HEK293 (cell line): ENCODE measurements at regions not wholly inside any gene's neighbourhood (a gene's known extent, or its start where the extent isn't known, plus 50 kb on each side); places are given as distances from the start of the nearest gene placed in this dataset.

ENCODE experiments used
- CTCF ChIA-PET: fragments of 350-600 bp; formaldehyde crosslinking; extraction: SDS; loops from one replicate; lab custom pipeline; 2021; ENCODE audit warnings: antibody characterized with exemption; lab: Yijun Ruan, JAX
- POLR2A ChIA-PET: fragments of 300-600 bp; formaldehyde crosslinking; extraction: SDS; loops from one replicate; lab custom pipeline; 2020; ENCODE audit warnings: antibody characterized with exemption, inconsistent platforms; lab: Yijun Ruan, JAX
- H3K27ac ChIP-seq: fragments of 200-500 bp; sonication (Bioruptor generic); 2 replicates; pipeline ENCODE4 v1.5.1; 2014; ENCODE audit warnings: low read depth, low read length, control low read depth, inconsistent platforms; ENCODE audit errors: extremely low read depth
- H3K36me3 ChIP-seq, 2 experiments: fragments of 200-500 bp in 1 of 2; sonication (Bioruptor generic) in 1 of 2; 1 replicate in 1 of 2; 2 replicates in 1 of 2; pipeline ENCODE4 v1.5.1; 2014 to 2017; ENCODE audit warnings: inconsistent platforms in 2 of 2, low read length in 2 of 2; ENCODE audit not compliant: control insufficient read depth in 2 of 2, insufficient read depth in 1 of 2
- H3K4me1 ChIP-seq: fragments of 200-500 bp; sonication (Bioruptor generic); 2 replicates; pipeline ENCODE4 v1.5.1; 2014; ENCODE audit warnings: mild to moderate bottlenecking, low read length, inconsistent platforms; ENCODE audit not compliant: control insufficient read depth, insufficient read depth
- H3K4me3 ChIP-seq: 2 replicates; pipeline ENCODE4 v1.5.1; 2011; ENCODE audit warnings: low read depth, mild to moderate bottlenecking, control low read depth, low read length, moderate library complexity
- H3K9me3 ChIP-seq: fragments of 200-500 bp; sonication (Bioruptor generic); 2 replicates; pipeline ENCODE4 v1.5.1; 2014; ENCODE audit warnings: low read depth, low read length, inconsistent platforms; ENCODE audit not compliant: control insufficient read depth, insufficient read depth
- GLI2 ChIP-seq: fragments of 450-650 bp; formaldehyde crosslinking; IDR thresholded peaks from 2 replicates; pipeline ENCODE4; 2017; ENCODE audit warnings: missing biosample characterization, missing genetic modification characterization, low read depth, borderline replicate concordance
- KLF1 ChIP-seq: fragments of 450-650 bp; formaldehyde crosslinking; IDR thresholded peaks from 2 replicates; pipeline ENCODE4 v1.5.1; 2016; ENCODE audit warnings: missing biosample characterization, missing genetic modification characterization
- KLF8 ChIP-seq: fragments of 450-650 bp; formaldehyde crosslinking; IDR thresholded peaks from 2 replicates; pipeline ENCODE4 v1.5.1; 2016; ENCODE audit warnings: missing biosample characterization, missing genetic modification characterization
- MZF1 ChIP-seq: fragments of 450-650 bp; formaldehyde crosslinking; IDR thresholded peaks from 2 replicates; pipeline ENCODE4 v1.5.1; 2017; ENCODE audit warnings: missing biosample characterization, missing genetic modification characterization, borderline replicate concordance
- SETDB1 ChIP-seq: IDR thresholded peaks from one replicate; pipeline ENCODE4 v1.6.1; 2017; ENCODE audit warnings: mild to moderate bottlenecking, low read length, moderate library complexity, mixed read lengths; ENCODE audit not compliant: insufficient read length
- SP7 ChIP-seq: fragments of 450-650 bp; formaldehyde crosslinking; IDR thresholded peaks from 2 replicates; pipeline ENCODE4 v1.5.1; 2016; ENCODE audit warnings: missing biosample characterization, missing genetic modification characterization
- WT1 ChIP-seq: fragments of 450-650 bp; formaldehyde crosslinking; IDR thresholded peaks from 2 replicates; pipeline ENCODE4 v1.5.1; 2016; ENCODE audit warnings: missing biosample characterization, missing genetic modification characterization
- ZNF132 ChIP-seq: fragments of 450-650 bp; formaldehyde crosslinking; IDR thresholded peaks from 2 replicates; pipeline ENCODE4 v1.5.1; 2017; ENCODE audit warnings: missing biosample characterization, missing genetic modification characterization, borderline replicate concordance
- ZNF140 ChIP-seq: fragments of 450-650 bp; formaldehyde crosslinking; IDR thresholded peaks from 2 replicates; pipeline ENCODE4 v1.5.1; 2016; ENCODE audit warnings: missing biosample characterization, missing genetic modification characterization
- ZNF16 ChIP-seq: fragments of 450-650 bp; formaldehyde crosslinking; IDR thresholded peaks from 2 replicates; pipeline ENCODE4 v1.5.1; 2016; ENCODE audit warnings: low read depth, missing biosample characterization, missing genetic modification characterization
- ZNF37A ChIP-seq: fragments of 450-650 bp; IDR thresholded peaks from 2 replicates; pipeline ENCODE4 v1.5.1; 2018; ENCODE audit warnings: missing biosample characterization, missing genetic modification characterization
- ZNF416 ChIP-seq: fragments of 450-650 bp; formaldehyde crosslinking; IDR thresholded peaks from 2 replicates; pipeline ENCODE4 v1.5.1; 2016; ENCODE audit warnings: missing biosample characterization, missing genetic modification characterization
- ZNF423 ChIP-seq: fragments of 450-650 bp; formaldehyde crosslinking; IDR thresholded peaks from 2 replicates; pipeline ENCODE4 v1.5.1; 2016; ENCODE audit warnings: missing biosample characterization, missing genetic modification characterization
- ZNF501 ChIP-seq: fragments of 450-650 bp; formaldehyde crosslinking; IDR thresholded peaks from 2 replicates; pipeline ENCODE4 v1.5.1; 2016; ENCODE audit warnings: missing biosample characterization, missing genetic modification characterization
- ZNF529 ChIP-seq: fragments of 450-650 bp; formaldehyde crosslinking; IDR thresholded peaks from 2 replicates; pipeline ENCODE4 v1.5.1; 2017; ENCODE audit warnings: missing genetic modification characterization, missing biosample characterization; ENCODE audit not compliant: insufficient replicate concordance
- ZNF530 ChIP-seq: fragments of 450-650 bp; formaldehyde crosslinking; IDR thresholded peaks from 2 replicates; pipeline ENCODE4 v1.5.1; 2016; ENCODE audit warnings: low read depth, missing biosample characterization, missing genetic modification characterization
- ZNF571 ChIP-seq: fragments of 450-650 bp; formaldehyde crosslinking; IDR thresholded peaks from 2 replicates; pipeline ENCODE4 v1.5.0; 2017; ENCODE audit warnings: missing biosample characterization, missing genetic modification characterization
- ZNF623 ChIP-seq: fragments of 450-650 bp; formaldehyde crosslinking; IDR thresholded peaks from 2 replicates; pipeline ENCODE4 v1.5.1; 2016; ENCODE audit warnings: missing biosample characterization, missing genetic modification characterization
- ZNF654 ChIP-seq: fragments of 450-650 bp; formaldehyde crosslinking; IDR thresholded peaks from 2 replicates; pipeline ENCODE4 v1.5.1; 2016; ENCODE audit warnings: low read depth, missing biosample characterization, missing genetic modification characterization
- ZNF658 ChIP-seq: fragments of 450-650 bp; formaldehyde crosslinking; IDR thresholded peaks from 2 replicates; pipeline ENCODE4; 2016; ENCODE audit warnings: missing biosample characterization, missing genetic modification characterization
- ZNF791 ChIP-seq: fragments of 450-650 bp; formaldehyde crosslinking; IDR thresholded peaks from 2 replicates; pipeline ENCODE4 v1.5.1; 2016; ENCODE audit warnings: missing biosample characterization, missing genetic modification characterization
- ZNF792 ChIP-seq: fragments of 450-650 bp; formaldehyde crosslinking; IDR thresholded peaks from 2 replicates; pipeline ENCODE4 v1.5.1; 2016; ENCODE audit warnings: missing biosample characterization, missing genetic modification characterization
- ZNF830 ChIP-seq: fragments of 450-650 bp; IDR thresholded peaks from 2 replicates; pipeline ENCODE4 v1.5.0; 2018; ENCODE audit warnings: missing biosample characterization, missing genetic modification characterization, low read depth, mild to moderate bottlenecking, moderate library complexity
- ZXDB ChIP-seq: fragments of 450-650 bp; formaldehyde crosslinking; IDR thresholded peaks from 2 replicates; pipeline ENCODE4 v1.5.1; 2016; ENCODE audit warnings: missing biosample characterization, missing genetic modification characterization
- TF ChIP-seq, protein P1 (sequence below): sonication (generic); formaldehyde crosslinking; IDR thresholded peaks from 2 replicates; pipeline ENCODE4 v1.8.1; 2022; ENCODE audit warnings: mild to moderate bottlenecking, moderate library complexity, missing genetic modification reagents
- TF ChIP-seq, protein P2 (sequence below): fragments of 450-650 bp; formaldehyde crosslinking; IDR thresholded peaks from 2 replicates; pipeline ENCODE4 v1.5.1; 2016; ENCODE audit warnings: missing biosample characterization, missing genetic modification characterization
- TF ChIP-seq, protein P3 (sequence below): fragments of 450-650 bp; formaldehyde crosslinking; IDR thresholded peaks from 2 replicates; pipeline ENCODE4 v1.5.1; 2016; ENCODE audit warnings: missing biosample characterization, missing genetic modification characterization
- TF ChIP-seq, protein P4 (sequence below): fragments of 450-650 bp; formaldehyde crosslinking; IDR thresholded peaks from 2 replicates; pipeline ENCODE4 v1.5.1; 2017; ENCODE audit warnings: missing biosample characterization, missing genetic modification characterization
- TF ChIP-seq, protein P5 (sequence below): fragments of 450-650 bp; formaldehyde crosslinking; IDR thresholded peaks from 2 replicates; pipeline ENCODE4 v1.5.1; 2016; ENCODE audit warnings: missing biosample characterization, missing genetic modification characterization

DNA sequence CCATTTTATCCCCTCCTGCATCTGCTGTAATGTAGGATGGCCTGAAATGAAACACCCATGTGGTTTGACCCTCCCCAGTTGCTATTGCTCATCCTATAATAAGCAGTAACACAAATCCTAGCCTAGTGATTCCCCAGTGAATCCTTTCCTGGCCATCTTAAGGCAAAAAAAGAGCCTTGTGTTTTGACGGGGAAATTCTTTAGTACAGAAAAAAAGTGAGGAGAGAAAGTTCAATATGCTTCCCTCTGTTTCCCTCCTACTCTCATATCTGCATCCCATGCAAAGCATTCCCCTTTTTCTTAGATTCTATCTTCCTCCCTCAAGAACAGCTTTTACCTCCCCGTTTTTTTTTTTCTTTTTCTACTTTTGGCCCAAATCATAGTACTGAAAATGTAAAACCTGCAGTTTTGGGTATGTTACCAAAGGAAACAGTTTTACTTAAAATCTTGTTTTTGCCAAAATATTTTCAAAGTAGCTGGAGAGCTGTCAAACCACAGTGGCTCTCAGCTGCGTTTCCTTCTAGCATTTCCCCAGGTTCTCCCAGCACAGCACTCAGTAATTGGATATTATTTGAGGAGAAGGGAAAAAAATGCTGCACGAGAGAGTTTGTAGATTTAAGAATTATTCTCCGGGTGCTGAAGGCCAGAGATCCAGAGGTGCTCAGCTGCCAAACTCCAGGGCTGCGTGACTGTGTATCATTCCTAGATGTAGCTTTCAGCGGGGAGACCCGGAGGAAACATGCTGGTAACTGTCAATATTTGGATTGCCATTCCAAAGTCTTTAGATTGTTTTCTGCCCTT is 321.4 kb downstream of the NPR3 start:
- Histone ChIP-seq H3K4me3 (no peak overlapping the region), H3K9me3 (no peaks in the 10 kb centered on the region), H3K27ac (no peak overlapping the region), H3K4me1 (no peaks in the 10 kb centered on the region), H3K36me3 (no peaks in the 10 kb centered on the region)
- no peak for TF ChIP-seq ZNF16 (tag by site-specific recombination)
- TF ChIP-seq ZNF530, result no peak
- TF ChIP-seq ZNF423 (tag by site-specific recombination), result no peak
- no peak for TF ChIP-seq ZNF571 (tag by site-specific recombination)
- no peak for TF ChIP-seq ZNF132 (tag by site-specific recombination)
- no peak for TF ChIP-seq ZNF416 (tag by site-specific recombination)
- TF ChIP-seq, protein P1, sequence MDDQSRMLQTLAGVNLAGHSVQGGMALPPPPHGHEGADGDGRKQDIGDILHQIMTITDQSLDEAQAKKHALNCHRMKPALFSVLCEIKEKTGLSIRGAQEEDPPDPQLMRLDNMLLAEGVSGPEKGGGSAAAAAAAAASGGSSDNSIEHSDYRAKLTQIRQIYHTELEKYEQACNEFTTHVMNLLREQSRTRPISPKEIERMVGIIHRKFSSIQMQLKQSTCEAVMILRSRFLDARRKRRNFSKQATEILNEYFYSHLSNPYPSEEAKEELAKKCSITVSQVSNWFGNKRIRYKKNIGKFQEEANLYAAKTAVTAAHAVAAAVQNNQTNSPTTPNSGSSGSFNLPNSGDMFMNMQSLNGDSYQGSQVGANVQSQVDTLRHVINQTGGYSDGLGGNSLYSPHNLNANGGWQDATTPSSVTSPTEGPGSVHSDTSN (CRISPR knock-in tag), result no peak
- TF ChIP-seq ZNF140 (tag by site-specific recombination), result no peak
- TF ChIP-seq, protein P2, sequence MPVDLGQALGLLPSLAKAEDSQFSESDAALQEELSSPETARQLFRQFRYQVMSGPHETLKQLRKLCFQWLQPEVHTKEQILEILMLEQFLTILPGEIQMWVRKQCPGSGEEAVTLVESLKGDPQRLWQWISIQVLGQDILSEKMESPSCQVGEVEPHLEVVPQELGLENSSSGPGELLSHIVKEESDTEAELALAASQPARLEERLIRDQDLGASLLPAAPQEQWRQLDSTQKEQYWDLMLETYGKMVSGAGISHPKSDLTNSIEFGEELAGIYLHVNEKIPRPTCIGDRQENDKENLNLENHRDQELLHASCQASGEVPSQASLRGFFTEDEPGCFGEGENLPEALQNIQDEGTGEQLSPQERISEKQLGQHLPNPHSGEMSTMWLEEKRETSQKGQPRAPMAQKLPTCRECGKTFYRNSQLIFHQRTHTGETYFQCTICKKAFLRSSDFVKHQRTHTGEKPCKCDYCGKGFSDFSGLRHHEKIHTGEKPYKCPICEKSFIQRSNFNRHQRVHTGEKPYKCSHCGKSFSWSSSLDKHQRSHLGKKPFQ (tag by site-specific recombination), result no peak
- TF ChIP-seq ZNF654 (tag by site-specific recombination), result no peak
- no peak for TF ChIP-seq ZNF529
- no peak for TF ChIP-seq SP7 (tag by site-specific recombination)
- ChIA-PET POLR2A (no interaction called here), CTCF (no interaction called here)

DNA sequence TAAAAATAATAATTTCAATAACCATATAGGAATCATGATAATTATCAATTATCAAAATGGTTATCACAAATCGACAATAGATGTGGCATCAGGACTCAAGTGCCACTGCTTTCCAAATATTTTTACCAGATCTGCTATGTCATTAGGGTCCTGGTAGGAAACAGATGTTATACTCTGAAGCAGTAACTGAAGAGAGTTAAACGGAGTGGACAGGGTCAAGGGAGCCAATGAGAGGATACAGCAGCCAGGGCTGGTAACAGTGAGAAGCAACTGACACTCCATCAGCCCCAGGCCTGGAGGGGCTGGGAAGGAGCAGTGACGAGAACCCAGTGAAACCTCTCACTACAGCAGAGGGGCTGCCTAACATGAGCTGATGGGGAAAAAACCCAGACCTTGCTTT is 322.4 kb downstream of the NPR3 start:
- Histone ChIP-seq H3K36me3 (no peaks in the 10 kb centered on the region), H3K27ac (no peak overlapping the region), H3K4me3 (no peak overlapping the region), H3K4me1 (no peaks in the 10 kb centered on the region), H3K9me3 (no peaks in the 10 kb centered on the region)
- ChIA-PET POLR2A (no interaction called here), CTCF (no interaction called here)
- TF ChIP-seq ZNF623 (tag by site-specific recombination) (no peak), ZNF830 (tag by site-specific recombination) (no peak), ZNF529 (no peak), ZNF791 (tag by site-specific recombination) (no peak), SETDB1 (no peak), ZNF792 (no peak), GLI2 (tag by site-specific recombination) (no peak), ZNF501 (tag by site-specific recombination) (no peak), ZXDB (tag by site-specific recombination) (no peak), ZNF658 (tag by site-specific recombination) (no peak), KLF1 (tag by site-specific recombination) (no peak), KLF8 (no peak), MZF1 (tag by site-specific recombination) (no peak), ZNF37A (tag by site-specific recombination) (no peak), WT1 (no peak)
- TF ChIP-seq, protein P3, sequence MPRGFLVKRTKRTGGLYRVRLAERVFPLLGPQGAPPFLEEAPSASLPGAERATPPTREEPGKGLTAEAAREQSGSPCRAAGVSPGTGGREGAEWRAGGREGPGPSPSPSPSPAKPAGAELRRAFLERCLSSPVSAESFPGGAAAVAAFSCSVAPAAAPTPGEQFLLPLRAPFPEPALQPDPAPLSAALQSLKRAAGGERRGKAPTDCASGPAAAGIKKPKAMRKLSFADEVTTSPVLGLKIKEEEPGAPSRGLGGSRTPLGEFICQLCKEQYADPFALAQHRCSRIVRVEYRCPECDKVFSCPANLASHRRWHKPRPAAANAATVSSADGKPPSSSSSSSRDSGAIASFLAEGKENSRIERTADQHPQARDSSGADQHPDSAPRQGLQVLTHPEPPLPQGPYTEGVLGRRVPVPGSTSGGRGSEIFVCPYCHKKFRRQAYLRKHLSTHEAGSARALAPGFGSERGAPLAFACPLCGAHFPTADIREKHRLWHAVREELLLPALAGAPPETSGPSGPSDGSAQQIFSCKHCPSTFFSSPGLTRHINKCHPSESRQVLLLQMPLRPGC (tag by site-specific recombination), result no peak
- TF ChIP-seq, protein P4, sequence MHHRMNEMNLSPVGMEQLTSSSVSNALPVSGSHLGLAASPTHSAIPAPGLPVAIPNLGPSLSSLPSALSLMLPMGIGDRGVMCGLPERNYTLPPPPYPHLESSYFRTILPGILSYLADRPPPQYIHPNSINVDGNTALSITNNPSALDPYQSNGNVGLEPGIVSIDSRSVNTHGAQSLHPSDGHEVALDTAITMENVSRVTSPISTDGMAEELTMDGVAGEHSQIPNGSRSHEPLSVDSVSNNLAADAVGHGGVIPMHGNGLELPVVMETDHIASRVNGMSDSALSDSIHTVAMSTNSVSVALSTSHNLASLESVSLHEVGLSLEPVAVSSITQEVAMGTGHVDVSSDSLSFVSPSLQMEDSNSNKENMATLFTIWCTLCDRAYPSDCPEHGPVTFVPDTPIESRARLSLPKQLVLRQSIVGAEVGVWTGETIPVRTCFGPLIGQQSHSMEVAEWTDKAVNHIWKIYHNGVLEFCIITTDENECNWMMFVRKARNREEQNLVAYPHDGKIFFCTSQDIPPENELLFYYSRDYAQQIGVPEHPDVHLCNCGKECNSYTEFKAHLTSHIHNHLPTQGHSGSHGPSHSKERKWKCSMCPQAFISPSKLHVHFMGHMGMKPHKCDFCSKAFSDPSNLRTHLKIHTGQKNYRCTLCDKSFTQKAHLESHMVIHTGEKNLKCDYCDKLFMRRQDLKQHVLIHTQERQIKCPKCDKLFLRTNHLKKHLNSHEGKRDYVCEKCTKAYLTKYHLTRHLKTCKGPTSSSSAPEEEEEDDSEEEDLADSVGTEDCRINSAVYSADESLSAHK (tag by site-specific recombination), result no peak
- TF ChIP-seq, protein P5, sequence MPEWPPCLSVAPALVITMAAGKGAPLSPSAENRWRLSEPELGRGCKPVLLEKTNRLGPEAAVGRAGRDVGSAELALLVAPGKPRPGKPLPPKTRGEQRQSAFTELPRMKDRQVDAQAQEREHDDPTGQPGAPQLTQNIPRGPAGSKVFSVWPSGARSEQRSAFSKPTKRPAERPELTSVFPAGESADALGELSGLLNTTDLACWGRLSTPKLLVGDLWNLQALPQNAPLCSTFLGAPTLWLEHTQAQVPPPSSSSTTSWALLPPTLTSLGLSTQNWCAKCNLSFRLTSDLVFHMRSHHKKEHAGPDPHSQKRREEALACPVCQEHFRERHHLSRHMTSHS (tag by site-specific recombination), result no peak
